ENCODE measurements at regions not wholly inside any gene's neighbourhood (a gene's known extent, or its start where the extent isn't known, plus 50 kb on each side); places are given as distances from the start of the nearest gene placed in this dataset.

GRCh38 chr3:168342946-168343850, 247.5 kb upstream of the GOLIM4 start:
- Mint-ChIP-seq H3K4me1 (peaks cover 18% of the 10 kb centered on the region), H3K9me3 (no peaks in the 10 kb centered on the region), H3K27ac (peak overlapping the region; percentile 34; the same call in 1 of the 2 replicates), H3K27me3 (ENCODE audit: insufficient read depth, low read depth, poor library complexity) (no peaks in the 10 kb centered on the region), H3K4me3 (no peak overlapping the region), H3K36me3 (ENCODE audit: low read depth) (no peaks in the 10 kb centered on the region)
- no peak overlapping the region for H3K27ac ChIP-seq (ENCODE audit: low read depth)
- ATAC-seq (no peak), DNase-seq (ENCODE audit: low spot score) (no peak)
- H2AFZ ChIP-seq = no peak overlapping the region
- no peaks in the 10 kb centered on the region for H3F3A ChIP-seq (replicated peaks; ENCODE audit: low read depth)
- no peaks in the 10 kb centered on the region for H3K79me2 ChIP-seq (replicated peaks; ENCODE audit: insufficient read depth)
- H3K4me2 ChIP-seq = no peak overlapping the region
- no peak overlapping the region for H3K4me3 ChIP-seq
- TF ChIP-seq CTCF (conservative IDR thresholded peaks at IDR 0.05; ENCODE audit: low read depth in 2 of 2) = no peak
- TF ChIP-seq ETS1 (IDR thresholded peaks at IDR 0.05) = no peak
- TF ChIP-seq EZH2 (IDR thresholded peaks at IDR 0.05; ENCODE audit: low read depth, unreplicated experiment) = no peak
- no peak for TF ChIP-seq JUNB (IDR thresholded peaks at IDR 0.05; ENCODE audit: unreplicated experiment)
- TF ChIP-seq NANOG (IDR thresholded peaks at IDR 0.05; ENCODE audit: borderline replicate concordance) = no peak
- no peak for TF ChIP-seq STAT1 (IDR thresholded peaks at IDR 0.05; ENCODE audit: unreplicated experiment)
- TF ChIP-seq ZNF462 (CRISPR knock-in tag; IDR thresholded peaks at IDR 0.05) = no peak
- TF ChIP-seq ZNF331 (CRISPR knock-in tag; IDR thresholded peaks at IDR 0.05; ENCODE audit: low read depth) = no peak
- TF ChIP-seq POLR2AphosphoS5 (IDR thresholded peaks at IDR 0.05; ENCODE audit: low read depth) = no peak
- TF ChIP-seq CREB1 (CRISPR knock-in tag; IDR thresholded peaks at IDR 0.05; ENCODE audit: low read depth) = no peak
- TF ChIP-seq EZH2phosphoT487 (IDR thresholded peaks at IDR 0.05; ENCODE audit: unreplicated experiment) = no peak
- TF ChIP-seq ZNF114 (CRISPR knock-in tag; IDR thresholded peaks at IDR 0.05) = no peak
- no peak for TF ChIP-seq REST (IDR thresholded peaks at IDR 0.05; ENCODE audit: unreplicated experiment)
- H3K9me2 ChIP-seq (ENCODE audit: insufficient read depth) = 0 out of 2 replicates have a peak, but pooled peaks cover 3% of the 10 kb centered on the region
- H3K27me3 ChIP-seq (ENCODE audit: insufficient read depth) = no peaks in the 10 kb centered on the region
- no peaks in the 10 kb centered on the region for H4K20me1 ChIP-seq (replicated peaks; ENCODE audit: insufficient read depth)
- H3K36me3 ChIP-seq (ENCODE audit: insufficient read depth) = no peaks in the 10 kb centered on the region
- no peaks in the 10 kb centered on the region; the same call in 1 of the 2 replicates for H3K4me1 ChIP-seq (ENCODE audit: insufficient read depth)

Data from GM23338 (cell line).